Gastroesophageal sphincter (tissue), 4 donors: ENCODE measurements at regions not wholly inside any gene's neighbourhood (a gene's known extent, or its start where the extent isn't known, plus 50 kb on each side); places are given as distances from the start of the nearest gene placed in this dataset.

Source experiments
- ATAC-seq: fragments of 150-250 bp; one replicate; pipeline ENCODE4 v1.9.1; 2016; ENCODE audit warnings: mild to moderate bottlenecking, moderate library complexity
- H3K27ac ChIP-seq, 4 donors: fragments of 200-600 bp; sonication (generic) in 3 of 4; 1 replicate in 3 of 4; 2 replicates in 1 of 4; pipeline ENCODE4 v1.5.1; 2016 to 2019
- H3K27me3 ChIP-seq: fragments of 200-600 bp; sonication (generic); one replicate; pipeline ENCODE4 v1.5.1; 2019
- H3K36me3 ChIP-seq, 2 donors: fragments of 200-600 bp; sonication (generic); one replicate each; pipeline ENCODE4 v1.5.1; 2019; ENCODE audit warnings: control low read depth in 1 of 2
- H3K4me1 ChIP-seq, 3 donors: fragments of 200-600 bp; sonication (generic); 1 replicate in 2 of 3; 2 replicates in 1 of 3; pipeline ENCODE4 v1.5.1; 2016 to 2019; ENCODE audit warnings: control low read depth in 2 of 3
- H3K4me3 ChIP-seq, 2 donors: fragments of 200-600 bp; sonication (generic); one replicate each; pipeline ENCODE4 v1.5.1; 2019; ENCODE audit warnings: mild to moderate bottlenecking in 1 of 2, moderate library complexity in 1 of 2
- H3K9me3 ChIP-seq, 3 donors: fragments of 200-600 bp; sonication (generic); one replicate each; pipeline ENCODE4 v1.5.1; 2017 to 2019; ENCODE audit warnings: control low read depth in 2 of 3
- EP300 ChIP-seq: sonication (generic); formaldehyde crosslinking; IDR thresholded peaks from one replicate; pipeline ENCODE4 v1.6.1; 2017; ENCODE audit warnings: antibody characterized with exemption, mild to moderate bottlenecking
- POLR2A ChIP-seq, 2 donors: fragments of 450-650 bp; IDR thresholded peaks; one replicate each; pipeline ENCODE4 v1.6.1; 2017; ENCODE audit warnings: antibody characterized with exemption in 2 of 2, mild to moderate bottlenecking in 2 of 2, moderate library complexity in 1 of 2
- POLR2AphosphoS5 ChIP-seq: sonication (generic); formaldehyde crosslinking; IDR thresholded peaks from one replicate; pipeline ENCODE4 v1.6.1; 2017; ENCODE audit warnings: antibody characterized with exemption
- WGBS, 2 donors: methylation state at CpG; one replicate each; pipeline ENCODE4 v1.1.5; 2018; ENCODE audit warnings: low coverage in 1 of 2; 5-methylcytosine and 5-hydroxymethylcytosine counted together
- TF ChIP-seq, protein P1 (sequence below), 4 experiments: fragments of 200-600 bp in 2 of 4; fragments of 450-650 bp in 2 of 4; sonication (generic) in 1 of 4; IDR thresholded peaks; one replicate each; pipeline ENCODE4 v1.5.1; 2017 to 2019; ENCODE audit warnings: antibody characterized with exemption in 4 of 4, mild to moderate bottlenecking in 2 of 4, moderate library complexity in 2 of 4

GRCh38 chr6:148112851-148113319 lies 229.8 kb upstream of the SASH1 start:
- H3K27me3 ChIP-seq = no peaks in the 10 kb centered on the region
- no peaks in the 10 kb centered on the region for H3K4me1 ChIP-seq
- peaks cover 0 to 8% (median 0%) of the 10 kb centered on the region in 3 donors for H3K9me3 ChIP-seq
- H3K4me3 ChIP-seq = no peak overlapping the region
- TF ChIP-seq EP300 (no peak), POLR2A (IDR thresholded peaks at IDR 0.05) (no peak), POLR2AphosphoS5 (no peak)
- TF ChIP-seq, protein P1, sequence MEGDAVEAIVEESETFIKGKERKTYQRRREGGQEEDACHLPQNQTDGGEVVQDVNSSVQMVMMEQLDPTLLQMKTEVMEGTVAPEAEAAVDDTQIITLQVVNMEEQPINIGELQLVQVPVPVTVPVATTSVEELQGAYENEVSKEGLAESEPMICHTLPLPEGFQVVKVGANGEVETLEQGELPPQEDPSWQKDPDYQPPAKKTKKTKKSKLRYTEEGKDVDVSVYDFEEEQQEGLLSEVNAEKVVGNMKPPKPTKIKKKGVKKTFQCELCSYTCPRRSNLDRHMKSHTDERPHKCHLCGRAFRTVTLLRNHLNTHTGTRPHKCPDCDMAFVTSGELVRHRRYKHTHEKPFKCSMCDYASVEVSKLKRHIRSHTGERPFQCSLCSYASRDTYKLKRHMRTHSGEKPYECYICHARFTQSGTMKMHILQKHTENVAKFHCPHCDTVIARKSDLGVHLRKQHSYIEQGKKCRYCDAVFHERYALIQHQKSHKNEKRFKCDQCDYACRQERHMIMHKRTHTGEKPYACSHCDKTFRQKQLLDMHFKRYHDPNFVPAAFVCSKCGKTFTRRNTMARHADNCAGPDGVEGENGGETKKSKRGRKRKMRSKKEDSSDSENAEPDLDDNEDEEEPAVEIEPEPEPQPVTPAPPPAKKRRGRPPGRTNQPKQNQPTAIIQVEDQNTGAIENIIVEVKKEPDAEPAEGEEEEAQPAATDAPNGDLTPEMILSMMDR (IDR thresholded peaks at IDR 0.05) = no peak
- WGBS, 2 donors = 75 to 88% methylated on average over 1 to 2 of the region's 2 CpGs
- no peaks in the 10 kb centered on the region for H3K36me3 ChIP-seq
- no peak overlapping the region for H3K27ac ChIP-seq
- ATAC-seq = no peak

- 61 to 81% methylated on average over 3 of the region's 3 CpGs for WGBS, 2 donors
- no peak for ATAC-seq
- TF ChIP-seq POLR2AphosphoS5 = no peak
- no peak for TF ChIP-seq EP300
- TF ChIP-seq, protein P1 (IDR thresholded peaks at IDR 0.05) = no peak
- no peak for TF ChIP-seq POLR2A (IDR thresholded peaks at IDR 0.05)
Measured at GRCh38 chr6:148116001-148116400, 226.6 kb upstream of the SASH1 start.

DNA sequence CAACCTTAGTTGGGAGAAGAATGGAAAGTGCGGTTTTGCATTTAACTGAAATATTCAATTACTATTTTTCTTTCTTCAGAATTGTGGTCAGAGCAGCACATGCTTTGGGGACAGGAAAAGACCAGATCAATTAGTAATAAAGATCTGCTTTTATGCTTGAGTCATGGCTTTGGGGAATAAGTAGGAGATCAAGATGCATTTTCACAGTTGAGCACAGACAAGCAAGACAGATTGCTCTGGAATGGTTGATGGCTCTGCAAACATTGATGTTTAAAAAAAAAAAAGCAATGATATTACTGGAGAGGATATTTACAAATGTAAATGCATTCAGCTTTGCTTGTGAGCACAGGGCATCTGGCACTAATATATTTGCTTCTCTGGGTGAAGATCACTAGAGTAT lies 224.4 kb upstream of the SASH1 start:
- Histone ChIP-seq H3K36me3 (no peaks in the 10 kb centered on the region), H3K4me1 (no peaks in the 10 kb centered on the region), H3K27ac (no peak overlapping the region), H3K9me3 (no peaks in the 10 kb centered on the region), H3K4me3 (no peak overlapping the region), H3K27me3 (no peaks in the 10 kb centered on the region)
- WGBS, 2 donors = 92 to 93% methylated on average over 1 of the region's 1 CpG
- no peak for ATAC-seq
- TF ChIP-seq EP300 = no peak
- TF ChIP-seq POLR2A (IDR thresholded peaks at IDR 0.05) = no peak
- TF ChIP-seq, protein P1 (IDR thresholded peaks at IDR 0.05) = no peak
- no peak for TF ChIP-seq POLR2AphosphoS5

More at GRCh38 chr6:148116001-148116400, 226.6 kb upstream of the SASH1 start:
- no peaks in the 10 kb centered on the region for H3K27me3 ChIP-seq
- H3K27ac ChIP-seq = no peak overlapping the region
- H3K9me3 ChIP-seq = peaks cover 0 to 1% (median 0%) of the 10 kb centered on the region in 3 donors
- H3K4me1 ChIP-seq = no peaks in the 10 kb centered on the region
- H3K4me3 ChIP-seq = no peak overlapping the region
- no peaks in the 10 kb centered on the region for H3K36me3 ChIP-seq

DNA sequence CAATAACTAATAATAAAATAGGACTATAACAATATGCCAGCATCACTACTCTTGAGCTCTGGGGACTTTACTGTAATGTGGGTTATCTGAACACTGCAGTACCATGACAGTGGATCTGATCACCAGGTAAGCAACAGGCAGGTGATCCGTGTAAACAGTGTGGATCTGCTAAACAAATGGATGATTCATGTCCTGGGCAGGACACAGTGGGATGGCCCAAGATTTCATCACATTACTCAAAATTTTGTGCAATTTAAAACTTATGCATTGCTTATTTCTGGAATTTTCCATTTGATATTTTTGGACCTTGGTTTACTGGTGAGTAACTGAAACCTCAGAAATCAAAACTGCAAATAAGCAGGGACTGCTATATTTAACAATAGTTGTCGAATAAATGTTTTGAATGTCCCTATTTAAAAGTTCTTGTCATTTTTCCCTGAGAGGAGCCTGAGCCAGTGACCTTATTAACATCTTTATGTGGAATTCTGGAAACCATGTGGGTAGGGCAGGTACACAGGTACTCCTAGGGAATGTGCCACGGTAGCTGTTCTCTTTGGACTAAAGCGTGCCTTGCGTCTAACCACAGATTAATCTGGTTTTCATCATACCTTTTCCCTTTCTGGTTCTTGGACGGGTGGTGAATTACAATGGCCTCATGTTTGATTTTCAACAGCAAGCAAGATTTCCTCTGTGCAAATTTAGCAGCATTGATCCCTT lies 214.5 kb upstream of the SASH1 start:
- no peak for ATAC-seq
- WGBS, 2 donors = 88 to 90% methylated on average over 6 of the region's 6 CpGs
- Histone ChIP-seq H3K36me3 (no peaks in the 10 kb centered on the region), H3K27me3 (no peaks in the 10 kb centered on the region), H3K4me1 (no peaks in the 10 kb centered on the region), H3K27ac (no peak overlapping the region), H3K4me3 (no peak overlapping the region), H3K9me3 (no peaks in the 10 kb centered on the region)
- TF ChIP-seq, protein P1 (IDR thresholded peaks at IDR 0.05) = no peak
- TF ChIP-seq POLR2AphosphoS5 = no peak
- no peak for TF ChIP-seq POLR2A (IDR thresholded peaks at IDR 0.05)
- no peak for TF ChIP-seq EP300

DNA sequence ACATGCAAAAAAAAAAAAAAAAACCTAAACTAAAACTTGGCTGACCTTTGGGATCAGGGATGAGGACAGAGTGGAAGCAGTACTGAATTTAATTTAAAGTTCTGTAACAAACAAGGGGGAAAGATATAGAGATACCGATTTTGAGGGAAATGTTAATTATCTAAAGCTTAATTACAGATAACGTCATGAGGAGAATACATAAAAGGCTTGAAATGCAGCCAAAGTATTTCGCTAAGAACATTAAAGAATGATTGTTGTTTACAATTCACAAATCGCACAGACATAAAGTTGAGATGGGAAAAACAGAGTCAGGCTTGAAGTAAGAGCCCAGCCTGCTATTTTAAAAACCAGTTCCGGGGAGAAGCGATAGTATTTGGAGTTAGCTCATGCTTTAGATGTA lies 208.0 kb upstream of the SASH1 start:
- H3K36me3 ChIP-seq = no peaks in the 10 kb centered on the region
- 54 to 55% methylated on average over 6 of the region's 6 CpGs for WGBS, 2 donors
- TF ChIP-seq POLR2A (IDR thresholded peaks at IDR 0.05) (no peak), POLR2AphosphoS5 (no peak)
- H3K27ac ChIP-seq = no peak overlapping the region
- H3K27me3 ChIP-seq = no peaks in the 10 kb centered on the region
- no peak for ATAC-seq
- H3K4me3 ChIP-seq = no peak overlapping the region
- H3K4me1 ChIP-seq = no peaks in the 10 kb centered on the region
- peaks cover 0 to 6% (median 0%) of the 10 kb centered on the region in 3 donors for H3K9me3 ChIP-seq
